GM23338 (cell line): ENCODE measurements at regions not wholly inside any gene's neighbourhood (a gene's known extent, or its start where the extent isn't known, plus 50 kb on each side); places are given as distances from the start of the nearest gene placed in this dataset.

Source experiments
- ATAC-seq: fragments of 200-7000 bp; cut with Tn5 transposase; 3 replicates; pipeline ENCODE4 v1.9.1; 2020
- DNase-seq: peaks from one replicate; pipeline ENCODE4 v3.0.0-alpha.2; 2015; ENCODE audit warnings: low spot score
- H2AFZ ChIP-seq: fragments of 200-600 bp; sonication (generic); 2 replicates; pipeline ENCODE4 v1.8.0; 2016; ENCODE audit warnings: antibody characterized with exemption, mild to moderate bottlenecking, moderate library complexity
- H3F3A ChIP-seq: fragments of 200-600 bp; sonication (generic); replicated peaks from 2 replicates; pipeline ENCODE4 v1.8.0; 2017; ENCODE audit warnings: antibody characterized with exemption, mixed run types, low read depth
- H3K27ac ChIP-seq: fragments of 200-600 bp; sonication (generic); 2 replicates; pipeline ENCODE4 v1.6.1; 2016; ENCODE audit warnings: low read depth
- H3K27me3 ChIP-seq: fragments of 200-600 bp; sonication (generic); 2 replicates; pipeline ENCODE4 v1.8.0; 2016; ENCODE audit warnings: mild to moderate bottlenecking, mixed run types, moderate library complexity; ENCODE audit not compliant: insufficient read depth
- H3K36me3 ChIP-seq: fragments of 200-600 bp; sonication (generic); 2 replicates; pipeline ENCODE4 v1.8.0; 2016; ENCODE audit warnings: mild to moderate bottlenecking; ENCODE audit not compliant: insufficient read depth
- H3K4me1 ChIP-seq: fragments of 200-600 bp; sonication (generic); 2 replicates; pipeline ENCODE4 v1.8.0; 2016; ENCODE audit warnings: mild to moderate bottlenecking, moderate library complexity; ENCODE audit not compliant: insufficient read depth
- H3K4me2 ChIP-seq: fragments of 200-600 bp; sonication (generic); 2 replicates; pipeline ENCODE4 v1.7.1; 2017; ENCODE audit warnings: mixed run types
- H3K4me3 ChIP-seq: fragments of 200-600 bp; sonication (generic); 2 replicates; pipeline ENCODE4 v1.6.1; 2016; ENCODE audit warnings: mixed run types
- H3K79me2 ChIP-seq: fragments of 200-600 bp; sonication (generic); replicated peaks from 2 replicates; pipeline ENCODE4 v1.8.0; 2017; ENCODE audit warnings: mild to moderate bottlenecking; ENCODE audit not compliant: insufficient read depth
- H3K9me2 ChIP-seq: fragments of 200-600 bp; sonication (generic); 2 replicates; pipeline ENCODE4 v1.8.0; 2017; ENCODE audit not compliant: insufficient read depth
- H4K20me1 ChIP-seq: fragments of 200-600 bp; sonication (generic); replicated peaks from 2 replicates; pipeline ENCODE4 v1.8.0; 2017; ENCODE audit warnings: mild to moderate bottlenecking; ENCODE audit not compliant: insufficient read depth
- H3K27ac Mint-ChIP-seq: 2 replicates; pipeline ENCODE4 v1.8.0; 2020; ENCODE audit warnings: inconsistent platforms, mild to moderate bottlenecking, moderate library complexity, mixed read lengths
- H3K27me3 Mint-ChIP-seq: 3 replicates; pipeline ENCODE4 v1.8.0; 2022; ENCODE audit warnings: low read depth, mild to moderate bottlenecking, moderate library complexity, mixed read lengths, inconsistent platforms; ENCODE audit not compliant: insufficient read depth, poor library complexity
- H3K36me3 Mint-ChIP-seq: 3 replicates; pipeline ENCODE4 v1.8.0; 2021; ENCODE audit warnings: low read depth, mild to moderate bottlenecking, inconsistent platforms, moderate library complexity, mixed read lengths
- H3K4me1 Mint-ChIP-seq: 3 replicates; pipeline ENCODE4 v1.8.0; 2020; ENCODE audit warnings: mild to moderate bottlenecking, inconsistent platforms, mixed read lengths
- H3K4me3 Mint-ChIP-seq: 3 replicates; pipeline ENCODE4 v1.8.0; 2021; ENCODE audit warnings: moderate library complexity, mild to moderate bottlenecking, inconsistent platforms, mixed read lengths
- H3K9me3 Mint-ChIP-seq: 3 replicates; pipeline ENCODE4 v1.8.0; 2020; ENCODE audit warnings: moderate library complexity, mild to moderate bottlenecking, inconsistent platforms, mixed read lengths
- CREB1 ChIP-seq: fragments of 250-450 bp; sonication (Bioruptor Pico); IDR thresholded peaks from 2 replicates; pipeline ENCODE4 v1.5.0; 2020; ENCODE audit warnings: low read depth, mild to moderate bottlenecking, moderate library complexity
- CTCF ChIP-seq, 2 experiments: fragments of 200-600 bp in 1 of 2; sonication (generic) in 1 of 2; conservative IDR thresholded peaks; 2 replicates each; pipeline versions ENCODE4 v1.5.1 to v1.6.1; 2016 to 2017; ENCODE audit warnings: antibody characterized with exemption in 2 of 2, low read depth in 2 of 2, mild to moderate bottlenecking in 2 of 2, moderate library complexity in 1 of 2
- ETS1 ChIP-seq: IDR thresholded peaks from 2 replicates; pipeline ENCODE4 v1.6.1; 2016; ENCODE audit warnings: antibody characterized with exemption
- EZH2 ChIP-seq: fragments of 200-600 bp; sonication (generic); IDR thresholded peaks from one replicate; pipeline ENCODE4 v1.8.0; 2017; ENCODE audit warnings: antibody characterized with exemption, mild to moderate bottlenecking, low read depth; ENCODE audit not compliant: unreplicated experiment
- EZH2phosphoT487 ChIP-seq: fragments of 200-600 bp; sonication (generic); IDR thresholded peaks from one replicate; pipeline ENCODE4 v1.8.1; 2018; ENCODE audit warnings: antibody characterized with exemption; ENCODE audit not compliant: unreplicated experiment
- JUNB ChIP-seq: IDR thresholded peaks from one replicate; pipeline ENCODE4 v1.6.1; 2016; ENCODE audit warnings: antibody characterized with exemption; ENCODE audit not compliant: unreplicated experiment
- NANOG ChIP-seq: IDR thresholded peaks from 2 replicates; pipeline ENCODE4 v1.6.1; 2016; ENCODE audit warnings: antibody characterized with exemption, borderline replicate concordance
- POLR2AphosphoS5 ChIP-seq: IDR thresholded peaks from 2 replicates; pipeline ENCODE4 v1.6.1; 2016; ENCODE audit warnings: antibody characterized with exemption, low read depth
- REST ChIP-seq: IDR thresholded peaks from one replicate; pipeline ENCODE4 v1.6.1; 2018; ENCODE audit warnings: antibody characterized with exemption; ENCODE audit not compliant: unreplicated experiment
- STAT1 ChIP-seq: IDR thresholded peaks from one replicate; pipeline ENCODE4 v1.6.1; 2016; ENCODE audit warnings: antibody characterized with exemption; ENCODE audit not compliant: unreplicated experiment
- ZNF114 ChIP-seq: fragments of 250-450 bp; sonication (Bioruptor Pico); IDR thresholded peaks from 2 replicates; pipeline ENCODE4 v1.5.0; 2020; ENCODE audit warnings: mild to moderate bottlenecking, moderate library complexity
- ZNF331 ChIP-seq: fragments of 250-450 bp; sonication (Bioruptor Pico); IDR thresholded peaks from 2 replicates; pipeline ENCODE4 v1.5.0; 2020; ENCODE audit warnings: low read depth, mild to moderate bottlenecking, moderate library complexity
- ZNF462 ChIP-seq: fragments of 250-450 bp; sonication (Bioruptor Pico); IDR thresholded peaks from 2 replicates; pipeline ENCODE4 v1.5.0; 2020; ENCODE audit warnings: mild to moderate bottlenecking, moderate library complexity

- DNase-seq (no peak), ATAC-seq (no peak)
- Histone ChIP-seq H3K79me2 (no peaks in the 10 kb centered on the region), H3K4me1 (peaks cover 14% of the 10 kb centered on the region), H4K20me1 (no peaks in the 10 kb centered on the region), H3K4me3 (no peak overlapping the region), H3K36me3 (no peaks in the 10 kb centered on the region), H3K9me2 (0 out of 2 replicates have a peak, but pooled peaks cover 4% of the 10 kb centered on the region), H3K27me3 (no peaks in the 10 kb centered on the region), H2AFZ (peak overlapping the region; percentile 84; the same call in 1 of the 2 replicates), H3F3A (no peaks in the 10 kb centered on the region), H3K4me2 (no peak overlapping the region), H3K27ac (no peak overlapping the region)
- no peaks in the 10 kb centered on the region for H3K27me3 Mint-ChIP-seq
- peaks cover 16% of the 10 kb centered on the region for H3K4me1 Mint-ChIP-seq
- no peak for TF ChIP-seq ETS1
- no peak for TF ChIP-seq NANOG
- TF ChIP-seq ZNF331 (CRISPR knock-in tag) = no peak
- no peak for TF ChIP-seq REST
- no peak for TF ChIP-seq CREB1 (CRISPR knock-in tag)
- TF ChIP-seq CTCF (conservative IDR thresholded peaks at IDR 0.05; ENCODE audit: low read depth in 2 of 2) = no peak
- TF ChIP-seq EZH2phosphoT487 = no peak
- no peak for TF ChIP-seq STAT1
- no peak for TF ChIP-seq ZNF114
- no peak for TF ChIP-seq ZNF462 (CRISPR knock-in tag)
- no peak for TF ChIP-seq POLR2AphosphoS5
- TF ChIP-seq EZH2 = no peak
- TF ChIP-seq JUNB = no peak
- no peaks in the 10 kb centered on the region for H3K9me3 Mint-ChIP-seq
- H3K27ac Mint-ChIP-seq = no peak overlapping the region
- no peak overlapping the region for H3K4me3 Mint-ChIP-seq
- no peaks in the 10 kb centered on the region for H3K36me3 Mint-ChIP-seq
Measured at GRCh38 chr11:95442531-95443050, 211.6 kb upstream of the SESN3 start.
